ENCODE measurements at regions not wholly inside any gene's neighbourhood (a gene's known extent, or its start where the extent isn't known, plus 50 kb on each side); places are given as distances from the start of the nearest gene placed in this dataset.

GRCh38 chr18:53906681-53907080 lies 317.8 kb downstream of the MBD2 start:
- H3K9me2 ChIP-seq (replicated peaks; ENCODE audit: insufficient read depth, low read length): no peaks in the 10 kb centered on the region
- no peaks in the 10 kb centered on the region for H4K20me1 ChIP-seq (ENCODE audit: low read depth, low read length)
- TF ChIP-seq CTCF (IDR thresholded peaks at IDR 0.05; ENCODE audit: insufficient read depth, low read length, poor library complexity, severe bottlenecking) (no peak), EZH2phosphoT487 (conservative IDR thresholded peaks at IDR 0.05; ENCODE audit: low read length) (no peak)
- no peaks in the 10 kb centered on the region for H3F3A ChIP-seq (ENCODE audit: insufficient read depth)
- no peak overlapping the region for H3K4me2 ChIP-seq (ENCODE audit: low read depth, low read length, poor library complexity, severe bottlenecking)
- H3K9ac ChIP-seq (ENCODE audit: low read length): no peak overlapping the region
- H3K36me3 ChIP-seq (ENCODE audit: low read length): no peaks in the 10 kb centered on the region
- H3K27ac ChIP-seq (ENCODE audit: low read depth, low read length): no peak overlapping the region
- no peaks in the 10 kb centered on the region for H3K9me3 ChIP-seq (ENCODE audit: insufficient read depth, low read length)
- H3K79me2 ChIP-seq (ENCODE audit: insufficient read depth, low read length): no peaks in the 10 kb centered on the region
- no peak overlapping the region for H3K4me3 ChIP-seq (ENCODE audit: insufficient read depth, low read length, poor library complexity, severe bottlenecking)
- H3K27me3 ChIP-seq (ENCODE audit: low read length): no peaks in the 10 kb centered on the region
- no peak overlapping the region for H2AFZ ChIP-seq (ENCODE audit: low read depth, low read length, severe bottlenecking)

- no peak overlapping the region for H3K9ac ChIP-seq (ENCODE audit: low read length)
- H2AFZ ChIP-seq (ENCODE audit: low read depth, low read length, severe bottlenecking): no peak overlapping the region
- TF ChIP-seq EZH2phosphoT487 (conservative IDR thresholded peaks at IDR 0.05; ENCODE audit: low read length) (no peak), CTCF (IDR thresholded peaks at IDR 0.05; ENCODE audit: insufficient read depth, low read length, poor library complexity, severe bottlenecking) (no peak)
These were observed 329.6 kb downstream of the MBD2 start for GRCh38 chr18:53894675-53895442.

GRCh38 chr18:53887447-53887846 lies 337.0 kb downstream of the MBD2 start:
- no peaks in the 10 kb centered on the region for H3K9me2 ChIP-seq (replicated peaks; ENCODE audit: insufficient read depth, low read length)
- no peak overlapping the region for H2AFZ ChIP-seq (ENCODE audit: low read depth, low read length, severe bottlenecking)
- no peaks in the 10 kb centered on the region for H3F3A ChIP-seq (ENCODE audit: insufficient read depth)
- H3K9me3 ChIP-seq (ENCODE audit: insufficient read depth, low read length): no peaks in the 10 kb centered on the region
- no peaks in the 10 kb centered on the region for H4K20me1 ChIP-seq (ENCODE audit: low read depth, low read length)
- H3K36me3 ChIP-seq (ENCODE audit: low read length): no peaks in the 10 kb centered on the region
- no peak overlapping the region for H3K9ac ChIP-seq (ENCODE audit: low read length)
- H3K79me2 ChIP-seq (ENCODE audit: insufficient read depth, low read length): no peaks in the 10 kb centered on the region
- no peaks in the 10 kb centered on the region for H3K27me3 ChIP-seq (ENCODE audit: low read length)
- H3K4me2 ChIP-seq (ENCODE audit: low read depth, low read length, poor library complexity, severe bottlenecking): no peak overlapping the region
- H3K27ac ChIP-seq (ENCODE audit: low read depth, low read length): no peak overlapping the region
- H3K4me3 ChIP-seq (ENCODE audit: insufficient read depth, low read length, poor library complexity, severe bottlenecking): no peak overlapping the region
- no peak for TF ChIP-seq CTCF (IDR thresholded peaks at IDR 0.05; ENCODE audit: insufficient read depth, low read length, poor library complexity, severe bottlenecking)
- TF ChIP-seq EZH2phosphoT487 (conservative IDR thresholded peaks at IDR 0.05; ENCODE audit: low read length): no peak

More at GRCh38 chr18:53894675-53895442, 329.6 kb downstream of the MBD2 start:
- no peaks in the 10 kb centered on the region for H3K9me3 ChIP-seq (ENCODE audit: insufficient read depth, low read length)
- no peak overlapping the region for H3K27ac ChIP-seq (ENCODE audit: low read depth, low read length)
- no peaks in the 10 kb centered on the region for H3K79me2 ChIP-seq (ENCODE audit: insufficient read depth, low read length)
- no peak overlapping the region for H3K4me2 ChIP-seq (ENCODE audit: low read depth, low read length, poor library complexity, severe bottlenecking)
- no peaks in the 10 kb centered on the region for H3F3A ChIP-seq (ENCODE audit: insufficient read depth)
- no peak overlapping the region for H3K4me3 ChIP-seq (ENCODE audit: insufficient read depth, low read length, poor library complexity, severe bottlenecking)
- no peaks in the 10 kb centered on the region for H3K9me2 ChIP-seq (replicated peaks; ENCODE audit: insufficient read depth, low read length)
- no peaks in the 10 kb centered on the region for H3K27me3 ChIP-seq (ENCODE audit: low read length)
- H3K36me3 ChIP-seq (ENCODE audit: low read length): no peaks in the 10 kb centered on the region
- no peaks in the 10 kb centered on the region for H4K20me1 ChIP-seq (ENCODE audit: low read depth, low read length)

Data from SU-DHL-6 (cell line).